ENCODE measurements at regions not wholly inside any gene's neighbourhood (a gene's known extent, or its start where the extent isn't known, plus 50 kb on each side); places are given as distances from the start of the nearest gene placed in this dataset.

GRCh38 chrX:141467442-141467841 is 117.1 kb downstream of the SPANXA1 start:
- Histone ChIP-seq H3K27ac (ENCODE audit: low read depth) (no peak overlapping the region), H3K9me2 (ENCODE audit: insufficient read depth) (no peaks in the 10 kb centered on the region), H3K4me1 (ENCODE audit: insufficient read depth) (peaks cover 17% of the 10 kb centered on the region; the same call in 1 of the 2 replicates), H3F3A (replicated peaks; ENCODE audit: low read depth) (no peaks in the 10 kb centered on the region), H3K36me3 (ENCODE audit: insufficient read depth) (no peaks in the 10 kb centered on the region), H2AFZ (no peak overlapping the region), H4K20me1 (replicated peaks; ENCODE audit: insufficient read depth) (no peaks in the 10 kb centered on the region), H3K27me3 (ENCODE audit: insufficient read depth) (no peaks in the 10 kb centered on the region), H3K4me2 (no peak overlapping the region), H3K4me3 (no peak overlapping the region), H3K79me2 (replicated peaks; ENCODE audit: insufficient read depth) (no peaks in the 10 kb centered on the region)
- Mint-ChIP-seq H3K4me3 (no peak overlapping the region), H3K27me3 (ENCODE audit: insufficient read depth, low read depth, poor library complexity) (no peaks in the 10 kb centered on the region), H3K9me3 (no peaks in the 10 kb centered on the region), H3K4me1 (peaks cover 11% of the 10 kb centered on the region; the same call in 2 of the 3 replicates), H3K36me3 (ENCODE audit: low read depth) (no peaks in the 10 kb centered on the region), H3K27ac (no peak overlapping the region)
- TF ChIP-seq POLR2AphosphoS5 (IDR thresholded peaks at IDR 0.05; ENCODE audit: low read depth): no peak
- no peak for TF ChIP-seq ZNF114 (CRISPR knock-in tag; IDR thresholded peaks at IDR 0.05)
- TF ChIP-seq CTCF (conservative IDR thresholded peaks at IDR 0.05; ENCODE audit: low read depth in 2 of 2): peak in 1 of 2 experiments; percentile 33; a peak in 3 of 4 replicates
- TF ChIP-seq REST (IDR thresholded peaks at IDR 0.05; ENCODE audit: unreplicated experiment): no peak
- peak; percentile 65 for ATAC-seq
- peak; percentile 37 for DNase-seq (ENCODE audit: low spot score)

DNA sequence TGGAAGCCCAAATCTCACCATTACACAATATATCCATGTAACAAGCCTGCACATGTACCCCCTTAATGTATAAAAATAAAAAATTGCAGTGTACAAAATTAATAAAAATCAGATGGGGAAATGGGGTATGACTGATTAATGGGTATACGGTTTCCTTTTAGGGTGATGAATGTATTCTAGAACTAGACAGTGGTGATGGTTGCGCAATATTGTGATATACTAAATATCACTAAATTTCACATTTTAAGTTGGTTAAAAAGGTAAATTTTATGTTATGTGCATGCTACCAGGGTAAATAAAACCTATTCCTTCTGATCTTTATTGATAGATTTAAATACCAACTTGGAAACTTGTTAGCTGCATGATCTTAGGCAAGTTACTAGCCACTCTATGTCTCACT is 129.4 kb downstream of the SPANXA1 start:
- H3K4me3 ChIP-seq: no peak overlapping the region
- TF ChIP-seq EZH2phosphoT487 (IDR thresholded peaks at IDR 0.05; ENCODE audit: unreplicated experiment): no peak
- no peak for TF ChIP-seq NANOG (IDR thresholded peaks at IDR 0.05; ENCODE audit: borderline replicate concordance)
- TF ChIP-seq CTCF (conservative IDR thresholded peaks at IDR 0.05; ENCODE audit: low read depth in 2 of 2): no peak

More for the DNA sequence above, 129.4 kb downstream of the SPANXA1 start:
- DNase-seq (ENCODE audit: low spot score) (no peak), ATAC-seq (no peak)
- no peaks in the 10 kb centered on the region for H3K4me1 Mint-ChIP-seq
- H3K9me3 Mint-ChIP-seq: peaks cover 2% of the 10 kb centered on the region; the same call in 1 of the 3 replicates
- H3K4me2 ChIP-seq: no peak overlapping the region
- no peak overlapping the region for H3K4me3 Mint-ChIP-seq
- H3K79me2 ChIP-seq (replicated peaks; ENCODE audit: insufficient read depth): no peaks in the 10 kb centered on the region
- H2AFZ ChIP-seq: no peak overlapping the region
- no peaks in the 10 kb centered on the region for H3K9me2 ChIP-seq (ENCODE audit: insufficient read depth)
- no peaks in the 10 kb centered on the region for H3K27me3 ChIP-seq (ENCODE audit: insufficient read depth)
- peaks cover 2% of the 10 kb centered on the region; the same call in 1 of the 2 replicates for H3K4me1 ChIP-seq (ENCODE audit: insufficient read depth)
- H3K27ac ChIP-seq (ENCODE audit: low read depth): no peak overlapping the region
- no peaks in the 10 kb centered on the region for H3K36me3 Mint-ChIP-seq (ENCODE audit: low read depth)
- no peaks in the 10 kb centered on the region for H3K36me3 ChIP-seq (ENCODE audit: insufficient read depth)
- no peak overlapping the region for H3K27ac Mint-ChIP-seq
- no peaks in the 10 kb centered on the region for H4K20me1 ChIP-seq (replicated peaks; ENCODE audit: insufficient read depth)
- H3F3A ChIP-seq (replicated peaks; ENCODE audit: low read depth): no peaks in the 10 kb centered on the region
- H3K27me3 Mint-ChIP-seq (ENCODE audit: insufficient read depth, low read depth, poor library complexity): no peaks in the 10 kb centered on the region
